ENCODE measurements at regions not wholly inside any gene's neighbourhood (a gene's known extent, or its start where the extent isn't known, plus 50 kb on each side); places are given as distances from the start of the nearest gene placed in this dataset.
"Not testable (repeated sequence)": the region's sequence is repeated elsewhere in the genome, so short reads cannot be mapped to it uniquely, and the experiment has no call there.

GRCh38 chr2:184162426-184162825 is 435.9 kb upstream of the ZNF804A start (continued):
- TF ChIP-seq ZBTB33 (IDR thresholded peaks at IDR 0.05; ENCODE audit: extremely low read depth, insufficient replicate concordance, low read length) (no peak), CEBPB (IDR thresholded peaks at IDR 0.05; ENCODE audit: low read depth) (no peak)

GRCh38 chr2:184168823-184169222 is 429.5 kb upstream of the ZNF804A start:
- H3K4me1 ChIP-seq (ENCODE audit: control insufficient read depth in 1 of 2, insufficient read depth in 2 of 2, low read length in 2 of 2); H4K20me1 ChIP-seq (ENCODE audit: insufficient read depth); H3K27me3 ChIP-seq (ENCODE audit: insufficient read depth, low read length); H3K36me3 ChIP-seq (ENCODE audit: control insufficient read depth in 1 of 2, insufficient read depth in 2 of 2, low read length in 2 of 2); H2AFZ ChIP-seq (ENCODE audit: low read depth, low read length, poor library complexity, severe bottlenecking); intact Hi-C loops (cut with micrococcal nuclease); ATAC-seq; H3K27ac ChIP-seq (ENCODE audit: low read depth, low read length); DNase-seq (ENCODE audit: low read depth, low spot score); RAD21 ChIA-PET (ENCODE audit: low non-redundant PET in 1 of 2, low total read pairs in 2 of 2, uncharacterized antibody in 2 of 2, unreplicated experiment in 2 of 2); H3K9me3 ChIP-seq (ENCODE audit: control insufficient read depth in 1 of 2, insufficient read depth in 1 of 2, low read depth in 1 of 2, low read length in 2 of 2); H3K4me2 ChIP-seq (ENCODE audit: low read length); H3K4me3 ChIP-seq (replicated peaks in 1 of 2; ENCODE audit: low read depth in 1 of 2, low read length in 2 of 2); CTCF ChIA-PET; POLR2A ChIA-PET; BruUV-seq (replicated peaks); H3K79me2 ChIP-seq (ENCODE audit: insufficient read depth, low read length); H3K9me2 ChIP-seq (ENCODE audit: insufficient read depth); H3K9ac ChIP-seq (ENCODE audit: low read length): not testable (repeated sequence)

GRCh38 chr2:184169366-184169765 is 429.0 kb upstream of the ZNF804A start:
- ChIA-PET CTCF (no interaction called here), RAD21 (ENCODE audit: low non-redundant PET in 1 of 2, low total read pairs in 2 of 2, uncharacterized antibody in 2 of 2, unreplicated experiment in 2 of 2) (no interaction called here), POLR2A (no interaction called here)
- DNase-seq (ENCODE audit: low read depth, low spot score) = no peak
- Histone ChIP-seq H3K9ac (ENCODE audit: low read length) (no peak overlapping the region), H2AFZ (ENCODE audit: low read depth, low read length, poor library complexity, severe bottlenecking) (no peak overlapping the region), H3K9me3 (ENCODE audit: control insufficient read depth in 1 of 2, insufficient read depth in 1 of 2, low read depth in 1 of 2, low read length in 2 of 2) (no peaks in the 10 kb centered on the region), H3K4me2 (ENCODE audit: low read length) (no peak overlapping the region), H3K27ac (ENCODE audit: low read depth, low read length) (no peak overlapping the region), H3K4me3 (replicated peaks in 1 of 2; ENCODE audit: low read depth in 1 of 2, low read length in 2 of 2) (no peak overlapping the region), H3K79me2 (ENCODE audit: insufficient read depth, low read length) (no peaks in the 10 kb centered on the region), H4K20me1 (ENCODE audit: insufficient read depth) (no peaks in the 10 kb centered on the region), H3K4me1 (ENCODE audit: control insufficient read depth in 1 of 2, insufficient read depth in 2 of 2, low read length in 2 of 2) (no peaks in the 10 kb centered on the region), H3K9me2 (ENCODE audit: insufficient read depth) (no peaks in the 10 kb centered on the region), H3K27me3 (ENCODE audit: insufficient read depth, low read length) (no peaks in the 10 kb centered on the region), H3K36me3 (ENCODE audit: control insufficient read depth in 1 of 2, insufficient read depth in 2 of 2, low read length in 2 of 2) (no peaks in the 10 kb centered on the region)
- ATAC-seq = no peak
- BruUV-seq (replicated peaks) = no TSS peak
- intact Hi-C loops (cut with micrococcal nuclease) = no loop called here
- TF ChIP-seq ZBTB33 (IDR thresholded peaks at IDR 0.05; ENCODE audit: extremely low read depth, insufficient replicate concordance, low read length) = no peak
- no peak for TF ChIP-seq EGR1 (IDR thresholded peaks at IDR 0.05; ENCODE audit: low read depth)
- no peak for TF ChIP-seq ZNF274 (IDR thresholded peaks at IDR 0.05; ENCODE audit: low read depth, low read length)
- no peak for TF ChIP-seq ZFX (IDR thresholded peaks at IDR 0.05)
- TF ChIP-seq MAX (IDR thresholded peaks at IDR 0.05) = no peak
- TF ChIP-seq EZH2phosphoT487 (IDR thresholded peaks at IDR 0.05; ENCODE audit: borderline replicate concordance) = no peak
- no peak for TF ChIP-seq CBX3 (IDR thresholded peaks at IDR 0.05; ENCODE audit: low read depth)
- no peak for TF ChIP-seq REST (IDR thresholded peaks at IDR 0.05; ENCODE audit: low read depth)
- no peak for TF ChIP-seq CEBPB (IDR thresholded peaks at IDR 0.05; ENCODE audit: low read depth)
- no peak for TF ChIP-seq EZH2 (IDR thresholded peaks at IDR 0.05)
- no peak for TF ChIP-seq SIN3A (IDR thresholded peaks at IDR 0.05; ENCODE audit: low read depth)
- TF ChIP-seq JUND (IDR thresholded peaks at IDR 0.05) = no peak
